ENCODE measurements at regions not wholly inside any gene's neighbourhood (a gene's known extent, or its start where the extent isn't known, plus 50 kb on each side); places are given as distances from the start of the nearest gene placed in this dataset.
"Not testable (repeated sequence)": the region's sequence is repeated elsewhere in the genome, so short reads cannot be mapped to it uniquely, and the experiment has no call there.

GRCh38 chr12:86523844-86524243 lies 267.7 kb upstream of the MGAT4C start:
- no peak for DNase-seq

DNA sequence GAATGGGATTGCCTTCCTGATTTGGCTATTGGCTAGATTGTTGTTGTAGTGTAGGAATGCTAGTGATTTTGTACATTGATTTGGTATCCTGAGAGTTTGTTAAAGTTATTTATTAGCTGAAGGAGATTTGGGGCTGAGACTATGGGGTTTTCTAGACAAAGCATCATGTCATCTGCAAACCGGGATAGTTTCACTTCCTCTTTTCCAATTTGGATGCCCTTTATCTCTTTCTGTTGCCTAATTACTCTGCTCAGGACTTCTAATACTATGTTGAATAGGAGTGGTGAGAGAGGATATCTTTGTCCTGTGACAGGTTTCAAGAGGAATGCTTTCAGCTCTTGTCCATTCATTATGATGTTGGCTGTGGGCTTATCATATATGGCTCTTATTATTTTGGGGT lies 265.7 kb upstream of the MGAT4C start:
- DNase-seq = no peak

- DNase-seq = no peak
These were observed 257.0 kb upstream of the MGAT4C start for GRCh38 chr12:86513226-86513625.

DNA sequence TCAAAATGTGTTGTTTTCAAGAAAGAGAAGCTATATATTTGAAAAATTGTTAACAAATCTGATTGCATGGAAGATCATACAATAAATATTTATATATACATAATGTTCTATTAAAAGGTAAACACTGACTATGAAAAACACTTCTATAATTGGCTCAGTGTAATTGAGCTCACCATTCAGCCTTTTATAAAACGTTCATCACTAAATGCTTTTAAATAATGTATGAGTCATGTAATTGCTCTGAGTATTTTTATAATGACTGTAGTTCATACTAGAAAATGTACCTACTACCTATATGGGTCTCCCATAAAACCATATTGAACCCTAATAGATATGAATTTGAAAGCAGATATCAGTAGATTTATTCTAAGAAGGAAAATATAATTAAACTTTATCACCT lies 240.4 kb upstream of the MGAT4C start:
- no peak for DNase-seq

DNA sequence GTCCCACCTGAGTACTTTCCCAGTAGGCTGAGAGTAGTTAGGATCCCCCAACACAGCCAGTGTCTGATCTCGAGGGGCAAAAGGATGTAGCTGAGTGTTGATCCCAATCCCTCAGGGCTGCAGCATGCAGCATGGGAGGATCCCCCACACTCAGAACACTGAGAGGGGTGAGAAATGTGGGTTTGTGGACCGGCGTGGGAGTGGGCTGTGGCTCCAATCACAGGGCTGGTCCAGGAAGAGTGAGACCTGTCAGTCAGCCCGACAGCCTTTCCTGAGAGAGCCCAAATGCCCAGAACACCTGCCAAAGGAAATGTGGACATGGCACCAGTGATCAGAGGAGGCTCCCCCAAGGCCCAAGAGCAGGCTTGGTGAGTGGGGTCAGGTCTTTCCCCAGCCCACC lies 228.3 kb upstream of the MGAT4C start:
- no peak for DNase-seq

DNA sequence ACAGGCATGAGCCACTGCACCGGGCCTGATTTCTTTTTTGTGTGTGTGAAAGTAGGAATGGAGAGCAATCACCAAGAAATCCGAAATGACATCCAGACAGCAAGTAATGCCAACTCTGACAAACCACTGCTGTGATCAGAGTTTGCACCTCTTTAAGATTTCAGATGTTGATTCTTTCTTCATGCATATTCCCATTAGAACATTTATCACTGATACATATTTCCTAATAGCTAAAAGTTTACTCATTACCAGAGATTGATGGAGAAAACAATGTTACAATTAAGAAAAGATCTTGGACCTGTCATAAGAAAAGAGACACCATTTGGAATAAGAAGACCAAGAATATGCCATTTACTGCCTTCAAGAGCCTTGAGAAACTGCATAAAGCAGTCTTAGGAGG lies 217.0 kb upstream of the MGAT4C start:
- DNase-seq = no peak

DNA sequence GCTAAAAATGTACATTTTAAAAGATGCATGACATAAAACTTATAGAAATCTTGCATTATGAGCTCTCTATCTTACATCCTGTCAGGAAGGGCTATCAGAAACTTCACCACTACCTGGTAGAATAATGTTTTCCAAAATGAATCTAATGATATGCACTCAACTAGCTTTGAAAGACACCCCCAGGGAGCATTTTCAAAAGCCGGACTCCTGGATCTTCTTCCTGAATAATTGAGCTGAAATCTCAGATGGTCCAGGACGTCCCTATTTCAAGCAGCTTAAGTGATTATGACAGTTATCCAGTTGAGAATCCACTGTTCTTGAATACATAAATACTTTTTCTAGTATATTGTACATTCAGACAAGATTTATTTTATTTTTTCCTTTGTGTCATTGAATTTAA lies 200.6 kb upstream of the MGAT4C start:
- no peak for DNase-seq

GRCh38 chr12:86456241-86456640 lies 200.1 kb upstream of the MGAT4C start:
- DNase-seq = no peak

GRCh38 chr12:86445356-86445755 lies 189.2 kb upstream of the MGAT4C start:
- DNase-seq = no peak

- DNase-seq = no peak
These were observed 178.9 kb upstream of the MGAT4C start for GRCh38 chr12:86435053-86435452.

GRCh38 chr12:86429824-86430223 lies 173.6 kb upstream of the MGAT4C start:
- no peak for DNase-seq

- no peak for DNase-seq
These were observed 165.1 kb upstream of the MGAT4C start for GRCh38 chr12:86421333-86421732.

DNA sequence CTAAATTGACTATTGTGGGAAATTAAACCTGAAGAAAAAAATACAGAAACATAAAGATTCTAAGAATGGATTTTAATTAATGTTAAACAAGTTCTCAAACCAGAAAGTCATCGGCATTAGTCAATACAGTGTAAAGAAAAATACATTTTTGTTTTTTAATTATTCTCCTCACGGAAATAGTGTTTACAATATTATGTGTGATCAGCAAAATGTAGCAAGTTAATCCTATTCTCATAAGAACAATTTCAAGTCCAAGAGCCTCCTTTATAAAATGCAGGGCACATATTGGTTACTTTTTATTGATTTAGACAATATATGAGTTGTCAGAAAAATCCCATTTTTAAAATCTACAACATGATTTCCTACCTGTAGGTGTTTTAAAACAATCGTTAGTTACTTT lies 158.0 kb upstream of the MGAT4C start:
- no peak for DNase-seq

DNA sequence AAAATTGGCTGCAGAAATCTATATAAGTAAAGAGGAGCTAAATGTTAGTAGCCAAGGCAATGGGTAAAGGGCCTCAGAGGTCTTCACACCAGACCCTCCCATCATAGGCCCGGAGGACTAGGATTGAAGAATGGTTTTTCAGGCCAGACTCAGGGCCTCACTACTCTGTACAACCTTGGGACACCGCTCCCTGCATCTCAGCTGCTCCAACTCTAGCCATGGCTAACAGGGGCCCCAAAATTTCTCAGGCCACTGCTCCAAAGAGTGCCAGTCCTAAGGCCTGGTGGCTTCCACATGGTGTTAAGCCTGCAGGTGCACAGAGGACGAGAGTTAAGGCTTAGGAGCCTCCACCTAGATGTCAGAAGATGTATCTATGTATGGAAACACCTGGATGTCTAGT lies 155.5 kb upstream of the MGAT4C start:
- no peak for DNase-seq

GRCh38 chr12:86407620-86408208 lies 151.5 kb upstream of the MGAT4C start:
- no peak for DNase-seq

- DNase-seq = no peak
These were observed 133.8 kb upstream of the MGAT4C start for GRCh38 chr12:86389949-86390348.

GRCh38 chr12:86387591-86388145 lies 131.5 kb upstream of the MGAT4C start:
- no peak for DNase-seq

DNA sequence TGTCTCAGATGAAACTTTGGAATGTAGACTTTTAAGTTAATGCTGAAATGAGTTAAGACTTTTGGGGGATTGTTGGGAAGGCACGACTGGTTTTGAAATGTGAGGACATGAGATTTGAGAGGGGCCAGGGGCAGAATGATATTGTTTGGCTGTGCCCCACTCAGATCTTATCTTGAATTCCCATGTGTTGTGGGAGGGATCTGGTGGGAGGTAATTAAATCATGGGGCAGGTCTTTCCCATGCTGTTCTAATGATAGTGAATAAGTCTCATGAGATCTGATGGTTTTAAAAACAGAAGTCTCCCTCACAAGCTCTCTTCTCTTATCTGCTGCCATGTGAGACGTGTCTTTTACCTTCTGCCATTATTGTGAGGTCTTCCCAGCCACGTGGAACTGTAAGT lies 127.6 kb upstream of the MGAT4C start:
- not testable (repeated sequence) for DNase-seq

DNA sequence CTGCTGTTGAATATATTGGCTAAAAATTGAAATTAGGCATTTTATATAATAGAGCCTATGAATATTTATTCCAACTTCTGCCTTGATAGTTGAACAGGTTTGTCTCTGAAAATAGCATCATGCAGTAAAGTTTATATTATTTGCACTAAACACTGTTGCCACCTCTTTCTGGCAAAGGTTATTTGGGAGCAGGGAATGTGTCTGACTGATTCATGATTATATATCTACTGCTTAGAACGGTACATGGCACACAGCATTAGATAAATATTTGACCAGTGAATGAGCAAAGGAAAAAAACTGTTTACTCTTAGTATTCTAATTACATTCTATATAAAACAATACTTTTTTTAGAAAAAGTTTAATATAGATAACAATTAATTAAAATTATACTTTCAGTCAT lies 123.1 kb upstream of the MGAT4C start:
- no peak for DNase-seq

GRCh38 chr12:86376052-86376451 lies 119.9 kb upstream of the MGAT4C start:
- no peak for DNase-seq

GRCh38 chr12:86373813-86374212 lies 117.6 kb upstream of the MGAT4C start:
- DNase-seq = no peak

DNA sequence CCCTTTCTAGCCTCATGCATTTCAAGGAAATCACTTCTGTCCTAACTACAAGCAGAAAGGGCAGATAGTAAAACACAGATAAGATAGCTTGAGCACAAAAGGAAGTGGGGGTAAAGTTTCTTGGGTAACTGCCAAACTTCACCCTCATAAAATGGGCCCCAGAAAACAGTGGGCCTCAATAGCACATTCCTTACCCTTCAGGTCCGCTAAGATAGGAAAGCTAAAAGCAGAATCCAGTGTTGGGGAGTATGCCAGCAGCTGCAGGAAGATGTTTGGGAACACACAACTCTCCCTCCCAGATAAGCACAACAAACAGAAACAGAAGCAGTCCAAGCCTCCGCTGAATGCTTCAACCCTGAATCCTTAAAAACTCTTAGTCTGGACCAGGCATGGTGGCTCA lies 110.9 kb upstream of the MGAT4C start:
- no peak for DNase-seq

DNA sequence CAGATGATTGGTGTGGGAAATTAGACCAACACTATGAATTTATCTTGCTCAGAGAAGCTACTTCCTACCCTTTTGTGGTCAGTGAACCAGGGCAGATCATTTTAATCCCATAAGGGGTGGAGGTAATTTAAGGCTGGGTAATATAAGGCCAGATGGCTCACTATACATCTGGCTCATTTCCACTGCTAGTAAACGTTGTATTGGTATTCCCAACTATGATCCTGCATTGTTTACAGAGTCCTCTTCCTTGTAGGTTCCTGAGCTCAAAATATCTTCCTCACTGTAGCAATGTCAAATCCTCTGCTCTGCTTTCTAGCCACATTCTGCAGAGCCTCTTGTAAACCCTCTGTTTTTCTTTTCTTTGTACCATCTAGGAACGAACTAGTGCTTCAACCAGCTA lies 93.0 kb upstream of the MGAT4C start:
- DNase-seq = no peak

DNA sequence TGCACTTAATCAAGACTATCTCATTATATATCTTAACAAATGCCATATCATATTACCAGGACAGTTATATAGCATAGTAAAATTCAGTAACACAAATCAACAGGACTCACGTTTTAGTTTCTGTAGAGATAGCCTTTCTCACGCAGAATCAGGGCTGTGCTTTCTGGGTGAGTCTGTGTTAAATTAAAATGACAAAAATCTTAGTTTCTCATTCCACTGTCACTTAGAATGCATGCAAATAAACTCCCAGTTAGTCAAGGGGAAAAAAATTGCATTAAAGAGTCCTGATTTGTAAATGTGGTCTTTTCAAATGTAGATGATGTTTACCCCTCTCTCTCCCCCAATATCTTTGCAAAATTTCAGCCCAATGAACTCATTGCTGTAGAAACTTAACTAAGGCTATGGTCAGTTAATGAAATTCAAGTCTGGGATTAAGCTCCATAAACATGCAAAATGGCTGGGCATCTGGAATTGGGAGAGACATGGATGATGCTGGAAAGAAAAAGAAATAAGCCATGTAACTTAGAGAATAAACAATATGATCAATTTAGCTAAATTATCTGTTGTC lies 77.8 kb upstream of the MGAT4C start:
- DNase-seq = no peak

- DNase-seq = no peak
These were observed 75.3 kb upstream of the MGAT4C start for GRCh38 chr12:86331457-86331856.
